ENCODE measurements at regions not wholly inside any gene's neighbourhood (a gene's known extent, or its start where the extent isn't known, plus 50 kb on each side); places are given as distances from the start of the nearest gene placed in this dataset.

- H3K4me1 Mint-ChIP-seq, result no peaks in the 10 kb centered on the region
- H3K4me3 Mint-ChIP-seq, result no peak overlapping the region
- DNase-seq (ENCODE audit: low read depth, low spot score), result no peak
- no peak for TF ChIP-seq CTCF (conservative IDR thresholded peaks at IDR 0.05)
- no peak overlapping the region for H3K27ac Mint-ChIP-seq (ENCODE audit: unreplicated experiment)
- no peaks in the 10 kb centered on the region for H3K27me3 Mint-ChIP-seq (ENCODE audit: low read depth)
- H3K36me3 Mint-ChIP-seq (ENCODE audit: low read depth), result no peaks in the 10 kb centered on the region
- H3K9me3 Mint-ChIP-seq, result no peaks in the 10 kb centered on the region
Observed at GRCh38 chr10:131573707-131574106, 262.2 kb upstream of the TCERG1L start.

GRCh38 chr10:131574363-131574706 is 262.8 kb upstream of the TCERG1L start:
- Mint-ChIP-seq H3K27ac (ENCODE audit: unreplicated experiment) (peak overlapping the region; percentile 19), H3K36me3 (ENCODE audit: low read depth) (no peaks in the 10 kb centered on the region), H3K4me3 (no peak overlapping the region), H3K9me3 (no peaks in the 10 kb centered on the region), H3K27me3 (ENCODE audit: low read depth) (no peaks in the 10 kb centered on the region), H3K4me1 (no peaks in the 10 kb centered on the region)
- no peak for DNase-seq (ENCODE audit: low read depth, low spot score)
- no peak for TF ChIP-seq CTCF (conservative IDR thresholded peaks at IDR 0.05)

- no peak for DNase-seq (ENCODE audit: low read depth, low spot score)
- Mint-ChIP-seq H3K27me3 (ENCODE audit: low read depth) (no peaks in the 10 kb centered on the region), H3K27ac (ENCODE audit: unreplicated experiment) (peak overlapping the region; percentile 19), H3K4me1 (no peaks in the 10 kb centered on the region), H3K9me3 (no peaks in the 10 kb centered on the region), H3K4me3 (no peak overlapping the region), H3K36me3 (ENCODE audit: low read depth) (no peaks in the 10 kb centered on the region)
- TF ChIP-seq CTCF (conservative IDR thresholded peaks at IDR 0.05), result no peak
Observed at GRCh38 chr10:131574707-131575430, 263.3 kb upstream of the TCERG1L start.

- DNase-seq (ENCODE audit: low read depth, low spot score), result no peak
- H3K27ac Mint-ChIP-seq (ENCODE audit: unreplicated experiment), result no peak overlapping the region
- H3K27me3 Mint-ChIP-seq (ENCODE audit: low read depth), result no peaks in the 10 kb centered on the region
- H3K9me3 Mint-ChIP-seq, result no peaks in the 10 kb centered on the region
- no peaks in the 10 kb centered on the region for H3K36me3 Mint-ChIP-seq (ENCODE audit: low read depth)
- no peak for TF ChIP-seq CTCF (conservative IDR thresholded peaks at IDR 0.05)
- H3K4me1 Mint-ChIP-seq, result no peaks in the 10 kb centered on the region
- H3K4me3 Mint-ChIP-seq, result no peak overlapping the region
Observed at GRCh38 chr10:131575877-131576276, 264.4 kb upstream of the TCERG1L start.

- Mint-ChIP-seq H3K4me1 (no peaks in the 10 kb centered on the region), H3K4me3 (no peak overlapping the region), H3K9me3 (no peaks in the 10 kb centered on the region), H3K36me3 (ENCODE audit: low read depth) (no peaks in the 10 kb centered on the region), H3K27ac (ENCODE audit: unreplicated experiment) (no peak overlapping the region), H3K27me3 (ENCODE audit: low read depth) (no peaks in the 10 kb centered on the region)
- TF ChIP-seq CTCF (conservative IDR thresholded peaks at IDR 0.05), result no peak
- no peak for DNase-seq (ENCODE audit: low read depth, low spot score)
Observed at GRCh38 chr10:131576341-131577177, 265.0 kb upstream of the TCERG1L start.

Data from neural crest cell (in vitro differentiated cells).